Astrocyte of the spinal cord (primary cell): ENCODE measurements at regions not wholly inside any gene's neighbourhood (a gene's known extent, or its start where the extent isn't known, plus 50 kb on each side); places are given as distances from the start of the nearest gene placed in this dataset.

Source experiments
- DNase-seq: peaks from one replicate; pipeline ENCODE4 v3.0.0; 2011; ENCODE audit warnings: low read depth, low spot score
- H3K4me3 ChIP-seq: 2 replicates; pipeline ENCODE4 v1.5.1; 2011; ENCODE audit warnings: low read depth, mild to moderate bottlenecking, low read length, moderate library complexity
- in situ Hi-C: cut with HindIII; loops from 2 replicates; pipeline ENCODE4 v1.10.0; 2017; ENCODE audit warnings: low sequenced_read_pairs
- TF ChIP-seq, protein P1 (sequence below): IDR thresholded peaks from 2 replicates; pipeline ENCODE4 v1.5.1; 2012; ENCODE audit warnings: low read depth, mild to moderate bottlenecking, low read length, inconsistent platforms

DNA sequence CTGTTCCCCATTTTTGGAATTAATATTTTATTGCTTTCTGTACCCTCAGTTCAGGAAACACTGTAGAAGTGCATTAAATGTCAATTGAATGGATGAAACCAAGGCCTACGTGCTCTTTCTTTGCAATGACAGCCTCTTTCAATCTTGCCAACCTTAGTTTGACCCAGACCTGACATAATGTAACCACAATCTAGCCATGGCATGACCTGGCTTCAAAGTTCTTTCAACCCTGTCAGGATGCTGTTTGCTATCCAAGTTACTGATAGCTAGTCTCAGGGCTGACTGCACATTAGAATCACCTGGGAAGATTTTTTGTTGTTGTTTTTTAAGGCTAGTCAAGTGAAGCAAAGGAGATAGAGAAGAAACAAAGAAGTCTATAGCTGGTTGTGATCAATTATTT lies 190.9 kb upstream of the PKDCC start:
- in situ Hi-C loops = loop anchor here (10.0 kb wide), 1 partner anchor 228 kb away; no protein-coding TSS in a partner anchor
- H3K4me3 ChIP-seq = no peak overlapping the region
- TF ChIP-seq, protein P1, sequence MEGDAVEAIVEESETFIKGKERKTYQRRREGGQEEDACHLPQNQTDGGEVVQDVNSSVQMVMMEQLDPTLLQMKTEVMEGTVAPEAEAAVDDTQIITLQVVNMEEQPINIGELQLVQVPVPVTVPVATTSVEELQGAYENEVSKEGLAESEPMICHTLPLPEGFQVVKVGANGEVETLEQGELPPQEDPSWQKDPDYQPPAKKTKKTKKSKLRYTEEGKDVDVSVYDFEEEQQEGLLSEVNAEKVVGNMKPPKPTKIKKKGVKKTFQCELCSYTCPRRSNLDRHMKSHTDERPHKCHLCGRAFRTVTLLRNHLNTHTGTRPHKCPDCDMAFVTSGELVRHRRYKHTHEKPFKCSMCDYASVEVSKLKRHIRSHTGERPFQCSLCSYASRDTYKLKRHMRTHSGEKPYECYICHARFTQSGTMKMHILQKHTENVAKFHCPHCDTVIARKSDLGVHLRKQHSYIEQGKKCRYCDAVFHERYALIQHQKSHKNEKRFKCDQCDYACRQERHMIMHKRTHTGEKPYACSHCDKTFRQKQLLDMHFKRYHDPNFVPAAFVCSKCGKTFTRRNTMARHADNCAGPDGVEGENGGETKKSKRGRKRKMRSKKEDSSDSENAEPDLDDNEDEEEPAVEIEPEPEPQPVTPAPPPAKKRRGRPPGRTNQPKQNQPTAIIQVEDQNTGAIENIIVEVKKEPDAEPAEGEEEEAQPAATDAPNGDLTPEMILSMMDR = no peak
- DNase-seq = no peak

DNA sequence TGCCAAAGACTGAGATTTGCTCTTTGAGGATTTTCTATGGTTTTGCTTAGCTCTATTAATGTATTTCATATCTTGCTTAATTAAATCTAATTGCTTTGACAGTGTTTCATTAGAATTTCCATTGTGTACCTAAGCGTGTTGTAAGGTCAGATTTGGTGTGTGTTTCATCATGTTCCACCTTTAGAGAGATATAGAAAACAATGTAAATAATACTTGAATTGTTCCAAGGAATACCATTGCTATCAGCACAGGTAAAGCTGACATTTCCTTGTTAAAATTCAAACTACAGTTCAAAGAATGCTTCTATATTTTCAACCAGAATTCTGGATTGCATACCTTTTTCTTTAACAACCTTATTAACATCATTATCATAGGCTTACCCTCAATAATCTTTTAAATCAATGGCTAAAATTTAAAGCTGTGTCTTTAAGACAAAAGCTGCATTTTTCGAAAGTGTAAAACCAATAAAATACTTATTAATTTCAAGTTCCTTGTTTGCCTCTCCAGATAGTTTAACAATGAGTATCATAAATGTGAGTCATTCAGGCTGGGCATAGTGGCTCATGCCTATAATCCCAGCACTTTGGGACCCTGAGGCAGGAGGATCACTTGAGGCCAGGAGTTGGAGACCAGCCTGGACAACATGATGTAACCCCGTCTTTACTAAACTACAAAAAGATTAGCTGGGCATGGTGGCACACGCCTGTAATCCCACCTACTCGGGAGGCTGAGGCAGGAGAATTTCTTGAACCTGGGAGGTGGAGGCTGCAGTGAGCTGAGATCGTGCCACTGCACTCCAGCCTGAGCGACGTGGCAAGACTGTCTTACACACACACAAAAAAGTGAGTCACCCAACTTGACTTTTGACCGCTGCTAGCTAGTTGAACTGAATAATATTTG lies 188.0 kb upstream of the PKDCC start:
- no peak overlapping the region for H3K4me3 ChIP-seq
- DNase-seq = no peak
- TF ChIP-seq, protein P1 = no peak
- in situ Hi-C loops = loop anchor here (10.0 kb wide), 1 partner anchor 225 kb away; no protein-coding TSS in a partner anchor

DNA sequence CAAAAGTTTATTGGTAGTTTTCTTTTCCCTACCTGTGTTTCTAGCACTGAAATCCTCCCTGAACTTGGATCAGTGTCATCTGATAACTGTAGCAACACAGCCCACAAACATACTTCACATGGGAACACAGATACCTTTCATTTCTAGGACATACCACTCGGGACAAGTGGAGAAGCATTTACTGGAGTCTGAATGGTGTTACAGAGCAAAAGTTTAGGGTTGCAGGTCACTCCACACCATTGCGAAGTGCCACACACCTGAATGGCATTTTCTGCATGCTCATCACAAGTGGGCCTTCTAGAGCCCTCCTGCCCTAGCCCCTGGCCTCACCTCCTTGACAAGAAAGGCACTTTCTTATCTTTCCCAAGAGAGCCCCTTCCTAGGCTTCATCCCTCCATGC lies 184.8 kb upstream of the PKDCC start:
- in situ Hi-C loops = no loop called here
- no peak overlapping the region for H3K4me3 ChIP-seq
- no peak for DNase-seq
- TF ChIP-seq, protein P1 = no peak

DNA sequence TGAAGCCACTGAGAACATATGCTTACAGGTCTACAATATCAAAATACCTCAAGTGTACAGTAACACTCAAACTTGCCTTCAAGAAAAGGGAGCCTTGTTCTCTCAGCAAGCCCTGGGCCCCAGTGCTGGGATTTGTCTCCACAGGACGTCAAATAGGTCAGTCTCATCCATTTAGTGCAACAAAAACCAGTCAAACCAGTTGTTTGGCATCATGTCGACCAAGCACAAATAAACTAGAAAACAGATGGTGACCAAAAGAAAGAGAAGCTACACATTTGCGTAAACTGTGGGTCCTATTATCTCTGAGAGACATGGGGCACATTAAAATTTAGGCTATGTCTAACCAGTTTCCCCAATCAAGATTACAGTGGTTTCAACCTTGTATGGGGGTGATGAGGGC lies 182.6 kb upstream of the PKDCC start:
- no peak for DNase-seq
- TF ChIP-seq, protein P1 = no peak
- H3K4me3 ChIP-seq = no peak overlapping the region
- in situ Hi-C loops = no loop called here

DNA sequence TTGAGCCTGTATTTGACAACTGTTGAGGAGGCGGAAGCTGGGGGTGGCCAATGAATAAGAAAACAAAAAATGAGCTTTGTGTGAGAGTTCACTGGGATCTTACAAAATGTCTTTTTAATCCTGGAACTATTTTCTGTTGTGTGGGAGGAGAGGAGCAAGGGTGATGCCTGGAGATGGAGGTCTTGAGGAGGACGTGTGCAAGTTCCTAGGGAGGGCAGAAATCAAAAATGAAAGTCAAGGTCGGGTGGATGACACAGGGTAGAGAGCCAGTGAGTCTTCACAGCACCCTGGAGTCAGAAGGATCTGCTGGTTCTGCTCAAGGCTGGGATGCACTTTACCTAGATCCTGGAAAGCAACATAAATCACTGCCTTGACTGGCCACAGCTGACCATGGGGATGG lies 180.3 kb upstream of the PKDCC start:
- in situ Hi-C loops = no loop called here
- no peak overlapping the region for H3K4me3 ChIP-seq
- DNase-seq = no peak
- TF ChIP-seq, protein P1 = no peak

DNA sequence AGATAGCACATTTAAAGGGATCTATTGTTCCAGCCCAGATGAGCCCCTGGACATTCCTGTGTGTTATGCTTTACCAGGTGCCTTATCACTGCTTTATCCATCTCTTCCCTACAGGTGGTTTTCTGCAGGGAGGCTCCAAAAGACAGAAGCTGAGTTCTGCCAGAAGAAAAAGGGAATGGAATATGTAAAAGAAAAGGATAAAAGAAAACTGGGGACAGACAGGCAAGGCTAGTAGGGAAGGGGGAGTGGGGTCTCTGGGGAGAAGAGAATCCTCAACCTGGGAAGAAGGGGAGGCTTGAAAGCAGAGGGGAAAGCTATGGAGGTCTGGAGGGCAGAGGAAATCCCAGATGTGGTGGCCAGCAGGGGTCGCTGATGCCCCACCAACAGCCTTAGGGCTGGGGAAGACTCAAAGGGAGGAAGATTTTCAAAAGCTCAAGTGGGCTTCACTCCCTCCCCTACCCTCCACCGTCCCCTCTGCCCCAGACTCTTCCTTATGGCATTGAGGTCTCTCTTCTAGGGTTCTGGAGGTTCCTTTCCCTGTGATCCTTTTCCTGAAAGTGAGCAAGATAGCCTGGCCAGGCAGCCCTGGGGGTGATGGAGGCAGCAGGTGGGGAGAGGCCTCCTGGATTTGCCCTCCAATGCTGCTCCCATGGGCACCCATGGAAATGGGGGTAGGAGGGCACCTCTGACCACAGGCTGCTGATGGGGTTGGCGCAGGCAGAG lies 178.1 kb upstream of the PKDCC start:
- in situ Hi-C loops = no loop called here

More for the DNA sequence above, 178.1 kb upstream of the PKDCC start:
- no peak overlapping the region for H3K4me3 ChIP-seq
- TF ChIP-seq, protein P1 = peak; percentile 81
- DNase-seq = peak; percentile 66
